Neuronal stem cell (in vitro differentiated cells): ENCODE measurements at regions not wholly inside any gene's neighbourhood (a gene's known extent, or its start where the extent isn't known, plus 50 kb on each side); places are given as distances from the start of the nearest gene placed in this dataset.

Experiments used
- DNase-seq: peaks from one replicate; pipeline ENCODE4 v3.0.0-alpha.2; 2013; ENCODE audit warnings: low spot score
- H2AFZ ChIP-seq: one replicate; pipeline ENCODE4 v1.6.1; 2013; ENCODE audit warnings: mild to moderate bottlenecking, low read length, inconsistent platforms
- H2AK5ac ChIP-seq: 2 replicates; pipeline ENCODE4 v1.6.1; 2013; ENCODE audit warnings: low read depth, mild to moderate bottlenecking, inconsistent platforms, low read length, moderate library complexity, mixed read lengths
- H2BK120ac ChIP-seq: 2 replicates; pipeline ENCODE4 v1.6.1; 2013; ENCODE audit warnings: low read depth, mild to moderate bottlenecking, inconsistent platforms, low read length, moderate library complexity, mixed read lengths
- H2BK12ac ChIP-seq: one replicate; pipeline ENCODE4 v1.6.1; 2013; ENCODE audit warnings: low read length, inconsistent platforms
- H2BK15ac ChIP-seq: 2 replicates; pipeline ENCODE4 v1.6.1; 2013; ENCODE audit warnings: mild to moderate bottlenecking, low read length, inconsistent platforms, mixed read lengths
- H2BK5ac ChIP-seq: one replicate; pipeline ENCODE4 v1.6.1; 2013; ENCODE audit warnings: inconsistent platforms, mild to moderate bottlenecking, low read length, moderate library complexity
- H3K14ac ChIP-seq: one replicate; pipeline ENCODE4 v1.6.1; 2013; ENCODE audit warnings: low read length, inconsistent platforms
- H3K18ac ChIP-seq: 2 replicates; pipeline ENCODE4 v1.6.1; 2013; ENCODE audit warnings: low read length, inconsistent platforms
- H3K23ac ChIP-seq: 2 replicates; pipeline ENCODE4 v1.6.1; 2013; ENCODE audit warnings: low read depth, mild to moderate bottlenecking, mixed read lengths, low read length, inconsistent platforms; ENCODE audit not compliant: poor library complexity
- H3K27ac ChIP-seq: replicated peaks from 3 replicates; pipeline ENCODE4 v1.5.1; 2013; ENCODE audit warnings: low read length, inconsistent platforms
- H3K27me3 ChIP-seq, 3 experiments: 2 replicates each; pipeline ENCODE4 v1.6.1; 2013; ENCODE audit warnings: low read length in 3 of 3, mild to moderate bottlenecking in 2 of 3, inconsistent platforms in 1 of 3, low read depth in 1 of 3, mixed read lengths in 1 of 3, moderate library complexity in 1 of 3; ENCODE audit not compliant: control insufficient read depth in 3 of 3, insufficient read depth in 3 of 3
- H3K36me3 ChIP-seq, 2 donors: replicated peaks in 1 of 2; 2 replicates each; pipeline ENCODE4 v1.6.1; 2013; ENCODE audit warnings: low read length in 2 of 2; ENCODE audit not compliant: control insufficient read depth in 2 of 2, insufficient read depth in 2 of 2
- H3K4ac ChIP-seq: 2 replicates; pipeline ENCODE4 v1.6.1; 2013; ENCODE audit warnings: inconsistent platforms, mild to moderate bottlenecking, low read length, moderate library complexity
- H3K4me1 ChIP-seq, 2 donors: 1 replicate in 1 of 2; 2 replicates in 1 of 2; pipeline ENCODE4 v1.6.1; 2013; ENCODE audit warnings: low read length in 2 of 2, low read depth in 1 of 2; ENCODE audit not compliant: control insufficient read depth in 2 of 2, insufficient read depth in 1 of 2
- H3K4me2 ChIP-seq: one replicate; pipeline ENCODE4 v1.6.1; 2013; ENCODE audit warnings: mild to moderate bottlenecking, low read length, inconsistent platforms; ENCODE audit not compliant: insufficient read depth, poor library complexity, severe bottlenecking
- H3K4me3 ChIP-seq, 2 donors: 2 replicates each; pipeline ENCODE4 v1.5.1; 2013; ENCODE audit warnings: low read length in 2 of 2, mild to moderate bottlenecking in 2 of 2, inconsistent platforms in 1 of 2, moderate library complexity in 1 of 2
- H3K79me1 ChIP-seq: one replicate; pipeline ENCODE4 v1.6.1; 2013; ENCODE audit warnings: low read depth, mild to moderate bottlenecking, inconsistent platforms, low read length, moderate library complexity
- H3K9ac ChIP-seq: one replicate; pipeline ENCODE4 v1.6.1; 2013; ENCODE audit warnings: mild to moderate bottlenecking, low read depth, low read length, inconsistent platforms; ENCODE audit not compliant: poor library complexity
- H3K9me3 ChIP-seq, 2 donors: replicated peaks in 1 of 2; 2 replicates each; pipeline versions ENCODE3 to v1.6.1; 2013; ENCODE audit warnings: low read length in 2 of 2, mild to moderate bottlenecking in 2 of 2, inconsistent platforms in 1 of 2, low read depth in 1 of 2, mixed read lengths in 1 of 2, moderate library complexity in 1 of 2; ENCODE audit not compliant: control insufficient read depth in 2 of 2, insufficient read depth in 1 of 2
- H4K8ac ChIP-seq: one replicate; pipeline ENCODE4 v1.6.1; 2013; ENCODE audit warnings: low read depth, mild to moderate bottlenecking, inconsistent platforms, low read length, moderate library complexity
- H4K91ac ChIP-seq: one replicate; pipeline ENCODE4 v1.6.1; 2013; ENCODE audit warnings: low read length, low read depth, mild to moderate bottlenecking, inconsistent platforms; ENCODE audit not compliant: poor library complexity
- WGBS, 2 donors: extraction: QIAGEN DNeasy Blood & Tissue Kit; methylation state at CpG; one replicate each; pipeline ENCODE4 v1.1.7; 2013; ENCODE audit warnings: missing lambda C conversion rate in 2 of 2, mixed read lengths in 1 of 2; ENCODE audit not compliant: insufficient read length in 2 of 2, insufficient replicate concordance in 1 of 2; ENCODE audit errors: extremely low coverage in 2 of 2; 5-methylcytosine and 5-hydroxymethylcytosine counted together

- DNase-seq: no peak
- Histone ChIP-seq H2AK5ac (no peak overlapping the region), H3K4me3 (no peak overlapping the region), H3K4me2 (no peak overlapping the region), H3K27me3 (no peaks in the 10 kb centered on the region), H2BK15ac (no peak overlapping the region), H3K23ac (no peak overlapping the region), H3K4ac (no peak overlapping the region), H2BK5ac (no peak overlapping the region), H3K18ac (no peak overlapping the region), H3K36me3 (no peaks in the 10 kb centered on the region), H3K9me3 (no peaks in the 10 kb centered on the region), H3K9ac (no peak overlapping the region), H3K79me1 (no peaks in the 10 kb centered on the region), H4K91ac (no peak overlapping the region), H2AFZ (peak overlapping the region; percentile 23), H4K8ac (no peak overlapping the region), H2BK120ac (no peak overlapping the region), H3K14ac (no peak overlapping the region), H2BK12ac (no peak overlapping the region), H3K27ac (no peak overlapping the region), H3K4me1 (peaks cover 2 to 5% of the 10 kb centered on the region in 2 donors)
- WGBS, 2 donors: no CpG with 5 or more reads among the region's 5 CpGs
These were observed 668.6 kb downstream of the UTRN start for GRCh38 chr6:144953552-144954240.

- Histone ChIP-seq H3K27ac (no peak overlapping the region), H2BK15ac (no peak overlapping the region)
- no CpG with 5 or more reads among the region's 3 CpGs for WGBS, 2 donors
These were observed 669.1 kb downstream of the UTRN start for GRCh38 chr6:144954241-144954556.

GRCh38 chr6:144955392-144955791 lies 670.3 kb downstream of the UTRN start:
- no peaks in the 10 kb centered on the region for H3K9me3 ChIP-seq
- H3K27me3 ChIP-seq: no peaks in the 10 kb centered on the region
- no peak overlapping the region for H4K91ac ChIP-seq
- H4K8ac ChIP-seq: no peak overlapping the region
- no peaks in the 10 kb centered on the region for H3K79me1 ChIP-seq
- no peak overlapping the region for H2AK5ac ChIP-seq
- H3K23ac ChIP-seq: no peak overlapping the region
- no peak overlapping the region for H2BK15ac ChIP-seq
- H3K4me3 ChIP-seq: no peak overlapping the region
- no peaks in the 10 kb centered on the region for H3K36me3 ChIP-seq
- no peak overlapping the region for H3K14ac ChIP-seq
- DNase-seq: no peak
- no peak overlapping the region for H3K4me2 ChIP-seq
- H2AFZ ChIP-seq: no peak overlapping the region
- no peak overlapping the region for H3K27ac ChIP-seq
- no peak overlapping the region for H3K18ac ChIP-seq
- H3K4ac ChIP-seq: no peak overlapping the region
- H2BK120ac ChIP-seq: no peak overlapping the region
- no peak overlapping the region for H2BK12ac ChIP-seq
- H3K9ac ChIP-seq: no peak overlapping the region
- H2BK5ac ChIP-seq: no peak overlapping the region
- peaks cover 2 to 5% of the 10 kb centered on the region in 2 donors for H3K4me1 ChIP-seq
- WGBS, 2 donors: no CpG with 5 or more reads among the region's 2 CpGs

More at GRCh38 chr6:144954241-144954556, 669.1 kb downstream of the UTRN start:
- no peak overlapping the region for H2BK120ac ChIP-seq
- H3K4me1 ChIP-seq: peaks cover 2 to 5% of the 10 kb centered on the region in 2 donors
- no peaks in the 10 kb centered on the region for H3K79me1 ChIP-seq
- H2AFZ ChIP-seq: peak overlapping the region; percentile 23
- no peak overlapping the region for H2BK5ac ChIP-seq
- H2BK12ac ChIP-seq: no peak overlapping the region
- H3K4ac ChIP-seq: no peak overlapping the region
- H3K4me3 ChIP-seq: no peak overlapping the region
- no peaks in the 10 kb centered on the region for H3K36me3 ChIP-seq
- no peak overlapping the region for H3K23ac ChIP-seq
- no peak overlapping the region for H3K14ac ChIP-seq
- no peak overlapping the region for H4K8ac ChIP-seq
- H3K18ac ChIP-seq: no peak overlapping the region
- DNase-seq: no peak
- H4K91ac ChIP-seq: no peak overlapping the region
- no peak overlapping the region for H3K9ac ChIP-seq
- H3K27me3 ChIP-seq: no peaks in the 10 kb centered on the region
- no peak overlapping the region for H2AK5ac ChIP-seq
- no peaks in the 10 kb centered on the region for H3K9me3 ChIP-seq
- no peak overlapping the region for H3K4me2 ChIP-seq

DNA sequence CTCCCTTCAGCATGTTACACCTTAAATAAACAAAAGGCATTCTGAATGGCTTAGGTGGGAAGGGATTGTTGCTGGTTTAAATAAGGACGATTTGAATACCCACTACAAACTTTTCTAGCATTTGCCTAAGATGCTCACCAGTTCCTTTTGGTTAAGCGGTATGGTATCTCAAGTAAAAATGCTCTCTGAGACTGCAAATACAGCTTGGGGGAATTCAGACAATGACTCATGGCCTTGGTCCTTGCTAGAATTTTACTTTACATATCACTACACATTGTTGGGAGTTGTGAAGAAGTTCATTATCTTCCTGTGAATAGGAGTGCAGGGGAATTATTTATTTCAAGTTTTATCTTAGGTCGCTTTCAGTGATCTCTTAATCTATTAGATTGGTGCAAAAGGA lies 670.7 kb downstream of the UTRN start:
- Histone ChIP-seq H3K18ac (no peak overlapping the region), H2BK12ac (no peak overlapping the region), H4K8ac (no peak overlapping the region), H3K23ac (no peak overlapping the region), H3K4me2 (no peak overlapping the region), H3K4me3 (no peak overlapping the region), H2AK5ac (no peak overlapping the region), H3K4me1 (peaks cover 2 to 5% of the 10 kb centered on the region in 2 donors), H4K91ac (no peak overlapping the region), H2BK120ac (no peak overlapping the region), H3K79me1 (no peaks in the 10 kb centered on the region), H3K14ac (no peak overlapping the region), H3K36me3 (no peaks in the 10 kb centered on the region), H2BK15ac (no peak overlapping the region), H3K27ac (no peak overlapping the region), H2AFZ (no peak overlapping the region), H3K27me3 (no peaks in the 10 kb centered on the region), H3K9ac (no peak overlapping the region), H3K9me3 (no peaks in the 10 kb centered on the region), H2BK5ac (no peak overlapping the region), H3K4ac (no peak overlapping the region)
- no CpG with 5 or more reads among the region's 3 CpGs for WGBS, 2 donors
- DNase-seq: no peak
